ENCODE measurements at regions not wholly inside any gene's neighbourhood (a gene's known extent, or its start where the extent isn't known, plus 50 kb on each side); places are given as distances from the start of the nearest gene placed in this dataset.
"Not testable (repeated sequence)": the region's sequence is repeated elsewhere in the genome, so short reads cannot be mapped to it uniquely, and the experiment has no call there.

GRCh38 chr5:56763711-56764466 lies 51.5 kb upstream of the MAP3K1 start:
- peak; percentile 36 for ATAC-seq
- DNase-seq: no peak

- DNase-seq (no peak), ATAC-seq (no peak)
These were observed 52.2 kb upstream of the MAP3K1 start for GRCh38 chr5:56763182-56763581.

- DNase-seq (no peak), ATAC-seq (no peak)
These were observed 54.0 kb upstream of the MAP3K1 start for GRCh38 chr5:56761151-56761885.

GRCh38 chr5:56760723-56761122 lies 54.6 kb upstream of the MAP3K1 start:
- DNase-seq (no peak), ATAC-seq (no peak)

GRCh38 chr5:56759521-56760216 lies 55.7 kb upstream of the MAP3K1 start:
- no peak for DNase-seq
- no peak for ATAC-seq

- no peak for ATAC-seq
- no peak for DNase-seq
These were observed 58.3 kb upstream of the MAP3K1 start for GRCh38 chr5:56757077-56757476.

- DNase-seq (no peak), ATAC-seq (no peak)
These were observed 60.3 kb upstream of the MAP3K1 start for GRCh38 chr5:56755036-56755555.

GRCh38 chr5:56753588-56753987 lies 61.8 kb upstream of the MAP3K1 start:
- DNase-seq, ATAC-seq: not testable (repeated sequence)

GRCh38 chr5:56751572-56752313 lies 63.6 kb upstream of the MAP3K1 start:
- no peak for ATAC-seq
- DNase-seq: no peak

- DNase-seq (no peak), ATAC-seq (no peak)
These were observed 65.5 kb upstream of the MAP3K1 start for GRCh38 chr5:56749842-56750241.

GRCh38 chr5:56746553-56747339 lies 68.6 kb upstream of the MAP3K1 start:
- DNase-seq (no peak), ATAC-seq (no peak)

GRCh38 chr5:56745864-56746263 lies 69.5 kb upstream of the MAP3K1 start:
- DNase-seq (no peak), ATAC-seq (no peak)

GRCh38 chr5:56740868-56741267 lies 74.5 kb upstream of the MAP3K1 start:
- ATAC-seq (no peak), DNase-seq (no peak)

GRCh38 chr5:56739990-56740389 lies 75.4 kb upstream of the MAP3K1 start:
- ATAC-seq (no peak), DNase-seq (no peak)

- DNase-seq (no peak), ATAC-seq (peak; percentile 37)
These were observed 77.3 kb upstream of the MAP3K1 start for GRCh38 chr5:56737951-56738606.

GRCh38 chr5:56737002-56737621 lies 78.2 kb upstream of the MAP3K1 start:
- ATAC-seq: peak; percentile 12
- DNase-seq: no peak

- ATAC-seq (no peak), DNase-seq (no peak)
These were observed 79.3 kb upstream of the MAP3K1 start for GRCh38 chr5:56735849-56736641.

GRCh38 chr5:56734091-56734694 lies 81.2 kb upstream of the MAP3K1 start:
- DNase-seq: no peak
- no peak for ATAC-seq

- ATAC-seq (no peak), DNase-seq (no peak)
These were observed 81.8 kb upstream of the MAP3K1 start for GRCh38 chr5:56733580-56733979.

Data from stimulated activated naive CD8-positive, alpha-beta T cell treated with anti-CD3 and anti-CD28 coated beads, Interleukin-15, Interleukin-2, amounts not matched to agents 100 U/mL and 50 U/mL, for 24 hours (primary cell).